ENCODE measurements at regions not wholly inside any gene's neighbourhood (a gene's known extent, or its start where the extent isn't known, plus 50 kb on each side); places are given as distances from the start of the nearest gene placed in this dataset.
A peak's percentile ranks its signal among the peaks of the same experiment; 100 is the strongest.

DNA sequence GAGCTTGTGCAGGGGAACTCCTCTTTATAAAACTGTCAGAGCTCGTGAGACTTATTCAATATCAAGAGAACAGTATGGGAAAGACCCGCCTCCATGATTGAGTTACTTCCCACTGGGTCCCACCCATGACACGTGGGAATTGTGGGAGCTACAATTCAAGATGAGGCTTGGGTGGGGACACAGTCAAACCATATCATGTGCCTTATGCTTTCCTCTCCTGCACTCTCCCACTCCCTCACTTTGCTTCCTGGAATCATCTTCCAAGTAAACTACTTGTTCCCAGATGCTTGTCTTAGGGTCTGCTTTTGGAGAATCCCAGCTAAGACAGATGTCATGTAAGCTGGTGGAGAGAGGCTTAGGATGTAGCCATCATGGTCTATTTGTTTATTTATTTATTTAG lies 271.2 kb downstream of the HAPSTR1 start (continued):
- TF ChIP-seq, protein P1, sequence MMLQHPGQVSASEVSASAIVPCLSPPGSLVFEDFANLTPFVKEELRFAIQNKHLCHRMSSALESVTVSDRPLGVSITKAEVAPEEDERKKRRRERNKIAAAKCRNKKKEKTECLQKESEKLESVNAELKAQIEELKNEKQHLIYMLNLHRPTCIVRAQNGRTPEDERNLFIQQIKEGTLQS (IDR thresholded peaks at IDR 0.05) = no peak
- TF ChIP-seq SP1 (IDR thresholded peaks at IDR 0.05) = no peak
- no peak for TF ChIP-seq FOXA2 (IDR thresholded peaks at IDR 0.05)

DNA sequence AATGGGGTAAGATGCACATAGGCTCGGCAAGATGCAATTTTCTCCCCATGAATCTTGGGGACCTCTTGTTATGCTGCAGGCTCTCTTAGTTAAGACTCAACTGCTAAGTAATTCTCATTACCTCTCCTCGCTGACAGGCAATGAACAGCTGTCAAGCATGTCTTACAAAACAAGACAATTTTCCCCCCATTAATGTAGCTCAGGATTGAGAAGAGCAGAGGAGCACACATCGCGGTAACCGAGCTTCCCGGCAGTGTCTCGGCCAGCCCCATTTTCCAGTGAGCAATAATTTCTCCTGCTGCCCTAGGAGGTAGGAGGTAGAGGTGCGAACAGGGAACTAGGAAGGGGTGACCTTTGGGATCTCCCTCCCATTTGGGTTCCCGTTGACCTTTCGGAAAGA lies 272.1 kb downstream of the HAPSTR1 start:
- H3K4me1 ChIP-seq (ENCODE audit: control insufficient read depth in 4 of 4, insufficient read depth in 4 of 4, low read length in 3 of 4) = peaks cover 0 to 21% (median 15%) of the 10 kb centered on the region in 4 donors
- 93% methylated on average over 10 of the region's 10 CpGs for WGBS
- H3K9me3 ChIP-seq (ENCODE audit: control insufficient read depth in 4 of 4, low read length in 3 of 4) = no peaks in the 10 kb centered on the region
- H3K36me3 ChIP-seq (ENCODE audit: control insufficient read depth in 4 of 4, insufficient read depth in 3 of 4, low read depth in 1 of 4, low read length in 3 of 4) = no peaks in the 10 kb centered on the region
- no peak overlapping the region for H3K9ac ChIP-seq (ENCODE audit: low read depth in 1 of 2, low read length in 2 of 2)
- DNase-seq (ENCODE audit: low spot score) = no peak
- no peak overlapping the region for H3K4me3 ChIP-seq (ENCODE audit: low read depth in 1 of 3, low read length in 3 of 3)
- no peaks in the 10 kb centered on the region for H3K27me3 ChIP-seq (ENCODE audit: control insufficient read depth in 4 of 4, insufficient read depth in 4 of 4, low read length in 3 of 4)
- H3K27ac ChIP-seq (ENCODE audit: low read depth in 1 of 2, low read length in 2 of 2) = peak overlapping the region in 1 of 2 donors; percentile 98
- TF ChIP-seq TAF1 (conservative IDR thresholded peaks at IDR 0.05) = no peak
- no peak for TF ChIP-seq SP1 (IDR thresholded peaks at IDR 0.05)
- TF ChIP-seq RAD21 (IDR thresholded peaks at IDR 0.05) = no peak
- no peak for TF ChIP-seq FOXA2 (IDR thresholded peaks at IDR 0.05)
- TF ChIP-seq, protein P2, sequence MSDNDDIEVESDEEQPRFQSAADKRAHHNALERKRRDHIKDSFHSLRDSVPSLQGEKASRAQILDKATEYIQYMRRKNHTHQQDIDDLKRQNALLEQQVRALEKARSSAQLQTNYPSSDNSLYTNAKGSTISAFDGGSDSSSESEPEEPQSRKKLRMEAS (IDR thresholded peaks at IDR 0.05) = no peak
- TF ChIP-seq, protein P3, sequence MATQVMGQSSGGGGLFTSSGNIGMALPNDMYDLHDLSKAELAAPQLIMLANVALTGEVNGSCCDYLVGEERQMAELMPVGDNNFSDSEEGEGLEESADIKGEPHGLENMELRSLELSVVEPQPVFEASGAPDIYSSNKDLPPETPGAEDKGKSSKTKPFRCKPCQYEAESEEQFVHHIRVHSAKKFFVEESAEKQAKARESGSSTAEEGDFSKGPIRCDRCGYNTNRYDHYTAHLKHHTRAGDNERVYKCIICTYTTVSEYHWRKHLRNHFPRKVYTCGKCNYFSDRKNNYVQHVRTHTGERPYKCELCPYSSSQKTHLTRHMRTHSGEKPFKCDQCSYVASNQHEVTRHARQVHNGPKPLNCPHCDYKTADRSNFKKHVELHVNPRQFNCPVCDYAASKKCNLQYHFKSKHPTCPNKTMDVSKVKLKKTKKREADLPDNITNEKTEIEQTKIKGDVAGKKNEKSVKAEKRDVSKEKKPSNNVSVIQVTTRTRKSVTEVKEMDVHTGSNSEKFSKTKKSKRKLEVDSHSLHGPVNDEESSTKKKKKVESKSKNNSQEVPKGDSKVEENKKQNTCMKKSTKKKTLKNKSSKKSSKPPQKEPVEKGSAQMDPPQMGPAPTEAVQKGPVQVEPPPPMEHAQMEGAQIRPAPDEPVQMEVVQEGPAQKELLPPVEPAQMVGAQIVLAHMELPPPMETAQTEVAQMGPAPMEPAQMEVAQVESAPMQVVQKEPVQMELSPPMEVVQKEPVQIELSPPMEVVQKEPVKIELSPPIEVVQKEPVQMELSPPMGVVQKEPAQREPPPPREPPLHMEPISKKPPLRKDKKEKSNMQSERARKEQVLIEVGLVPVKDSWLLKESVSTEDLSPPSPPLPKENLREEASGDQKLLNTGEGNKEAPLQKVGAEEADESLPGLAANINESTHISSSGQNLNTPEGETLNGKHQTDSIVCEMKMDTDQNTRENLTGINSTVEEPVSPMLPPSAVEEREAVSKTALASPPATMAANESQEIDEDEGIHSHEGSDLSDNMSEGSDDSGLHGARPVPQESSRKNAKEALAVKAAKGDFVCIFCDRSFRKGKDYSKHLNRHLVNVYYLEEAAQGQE (IDR thresholded peaks at IDR 0.05) = no peak
- TF ChIP-seq, protein P4, sequence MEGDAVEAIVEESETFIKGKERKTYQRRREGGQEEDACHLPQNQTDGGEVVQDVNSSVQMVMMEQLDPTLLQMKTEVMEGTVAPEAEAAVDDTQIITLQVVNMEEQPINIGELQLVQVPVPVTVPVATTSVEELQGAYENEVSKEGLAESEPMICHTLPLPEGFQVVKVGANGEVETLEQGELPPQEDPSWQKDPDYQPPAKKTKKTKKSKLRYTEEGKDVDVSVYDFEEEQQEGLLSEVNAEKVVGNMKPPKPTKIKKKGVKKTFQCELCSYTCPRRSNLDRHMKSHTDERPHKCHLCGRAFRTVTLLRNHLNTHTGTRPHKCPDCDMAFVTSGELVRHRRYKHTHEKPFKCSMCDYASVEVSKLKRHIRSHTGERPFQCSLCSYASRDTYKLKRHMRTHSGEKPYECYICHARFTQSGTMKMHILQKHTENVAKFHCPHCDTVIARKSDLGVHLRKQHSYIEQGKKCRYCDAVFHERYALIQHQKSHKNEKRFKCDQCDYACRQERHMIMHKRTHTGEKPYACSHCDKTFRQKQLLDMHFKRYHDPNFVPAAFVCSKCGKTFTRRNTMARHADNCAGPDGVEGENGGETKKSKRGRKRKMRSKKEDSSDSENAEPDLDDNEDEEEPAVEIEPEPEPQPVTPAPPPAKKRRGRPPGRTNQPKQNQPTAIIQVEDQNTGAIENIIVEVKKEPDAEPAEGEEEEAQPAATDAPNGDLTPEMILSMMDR (IDR thresholded peaks at IDR 0.05; ENCODE audit: low read depth, low read length, missing input control) = no peak
- TF ChIP-seq RXRA (IDR thresholded peaks at IDR 0.05) = no peak
- TF ChIP-seq, protein P1 (IDR thresholded peaks at IDR 0.05) = no peak
- TF ChIP-seq GABPA (IDR thresholded peaks at IDR 0.05 in 1 of 2, conservative IDR thresholded peaks at IDR 0.05 in 1 of 2) = no peak
- TF ChIP-seq HNF4G (IDR thresholded peaks at IDR 0.05) = no peak
- TF ChIP-seq, protein P5, sequence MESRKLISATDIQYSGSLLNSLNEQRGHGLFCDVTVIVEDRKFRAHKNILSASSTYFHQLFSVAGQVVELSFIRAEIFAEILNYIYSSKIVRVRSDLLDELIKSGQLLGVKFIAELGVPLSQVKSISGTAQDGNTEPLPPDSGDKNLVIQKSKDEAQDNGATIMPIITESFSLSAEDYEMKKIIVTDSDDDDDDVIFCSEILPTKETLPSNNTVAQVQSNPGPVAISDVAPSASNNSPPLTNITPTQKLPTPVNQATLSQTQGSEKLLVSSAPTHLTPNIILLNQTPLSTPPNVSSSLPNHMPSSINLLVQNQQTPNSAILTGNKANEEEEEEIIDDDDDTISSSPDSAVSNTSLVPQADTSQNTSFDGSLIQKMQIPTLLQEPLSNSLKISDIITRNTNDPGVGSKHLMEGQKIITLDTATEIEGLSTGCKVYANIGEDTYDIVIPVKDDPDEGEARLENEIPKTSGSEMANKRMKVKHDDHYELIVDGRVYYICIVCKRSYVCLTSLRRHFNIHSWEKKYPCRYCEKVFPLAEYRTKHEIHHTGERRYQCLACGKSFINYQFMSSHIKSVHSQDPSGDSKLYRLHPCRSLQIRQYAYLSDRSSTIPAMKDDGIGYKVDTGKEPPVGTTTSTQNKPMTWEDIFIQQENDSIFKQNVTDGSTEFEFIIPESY (IDR thresholded peaks at IDR 0.05) = no peak
- TF ChIP-seq NR2F2 (IDR thresholded peaks at IDR 0.05) = no peak
- TF ChIP-seq YY1 (IDR thresholded peaks at IDR 0.05) = no peak
- no peak for TF ChIP-seq EGR1 (IDR thresholded peaks at IDR 0.05; ENCODE audit: low read depth in 2 of 2)

Measured in liver (tissue), 8 donors.